Dedifferentiated amniotic fluid mesenchymal stem cell (primary cell): ENCODE measurements at regions not wholly inside any gene's neighbourhood (a gene's known extent, or its start where the extent isn't known, plus 50 kb on each side); places are given as distances from the start of the nearest gene placed in this dataset.
"Not testable (repeated sequence)": the region's sequence is repeated elsewhere in the genome, so short reads cannot be mapped to it uniquely, and the experiment has no call there.

Experiments used
- DNase-seq: peaks from one replicate; pipeline ENCODE4 v3.0.0-alpha.2; 2016; ENCODE audit errors: extremely low spot score

- DNase-seq, result no peak
Measured at GRCh38 chr6:40692337-40692736, 105.2 kb upstream of the LRFN2 start.

DNA sequence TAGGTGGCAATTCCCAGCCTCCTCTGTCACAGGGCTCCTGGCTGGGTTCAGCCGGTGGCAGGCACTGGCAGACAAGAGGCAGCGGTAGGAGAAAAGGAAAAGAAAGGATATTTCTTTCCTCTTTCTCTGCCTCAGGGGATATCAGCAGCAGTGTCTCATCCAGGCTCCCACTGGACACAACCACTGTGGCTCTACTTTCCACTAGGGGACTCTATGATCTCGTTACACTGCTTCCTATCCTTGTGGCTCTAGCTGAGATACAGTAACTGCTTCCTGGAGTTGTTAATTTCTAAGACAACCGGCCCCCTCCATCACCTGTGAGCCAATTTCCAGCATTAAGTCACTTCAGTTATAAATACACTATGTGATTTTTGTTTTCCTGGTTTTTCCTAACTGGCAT lies 102.0 kb upstream of the LRFN2 start:
- no peak for DNase-seq

DNA sequence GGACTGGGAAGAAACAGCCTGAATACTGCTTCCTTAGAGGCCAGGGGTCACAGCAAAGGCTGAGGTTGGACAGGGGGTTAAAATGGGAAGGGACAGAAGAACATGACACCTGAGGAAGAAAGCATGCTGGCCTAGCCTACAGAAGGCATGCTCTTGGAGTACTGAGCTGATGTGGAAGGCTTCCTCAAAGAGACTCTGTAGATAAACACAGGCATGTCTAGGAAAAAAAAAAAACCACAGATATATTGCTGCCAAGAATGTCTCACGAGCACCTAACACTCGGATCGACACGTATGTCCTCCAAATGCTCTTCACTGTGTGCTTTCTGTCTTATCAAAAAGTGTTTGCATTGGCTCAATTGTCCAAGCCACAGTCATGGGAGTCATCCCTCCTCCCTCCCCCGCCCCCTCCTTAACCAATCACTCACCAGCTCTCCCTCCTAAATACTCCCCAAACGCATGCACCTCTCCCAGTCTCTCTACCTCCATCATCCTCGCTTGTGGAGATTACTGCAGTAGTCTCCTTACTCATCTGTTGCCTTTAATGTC lies 101.1 kb upstream of the LRFN2 start:
- DNase-seq, result no peak

DNA sequence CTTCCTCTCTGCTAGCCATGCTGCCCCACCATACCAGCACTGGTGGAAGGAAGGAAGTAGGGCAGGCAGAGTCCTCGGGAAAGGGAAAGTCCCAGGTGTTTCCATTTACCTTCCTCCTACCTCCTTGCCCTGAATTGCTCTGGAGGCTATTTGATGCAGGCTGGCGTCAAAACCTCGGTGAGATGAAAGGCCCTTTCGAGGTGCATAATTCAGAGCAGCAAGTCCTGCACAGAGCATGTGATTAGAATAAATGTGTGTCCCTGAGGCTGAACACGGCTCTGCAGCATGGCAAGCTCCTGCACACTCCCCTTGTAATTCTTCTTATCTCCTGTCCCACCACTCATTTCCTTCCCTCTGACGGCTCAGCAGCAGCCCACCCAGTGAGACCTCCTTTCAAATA lies 98.7 kb upstream of the LRFN2 start:
- no peak for DNase-seq

- no peak for DNase-seq
Measured at GRCh38 chr6:40681622-40682021, 94.5 kb upstream of the LRFN2 start.

DNA sequence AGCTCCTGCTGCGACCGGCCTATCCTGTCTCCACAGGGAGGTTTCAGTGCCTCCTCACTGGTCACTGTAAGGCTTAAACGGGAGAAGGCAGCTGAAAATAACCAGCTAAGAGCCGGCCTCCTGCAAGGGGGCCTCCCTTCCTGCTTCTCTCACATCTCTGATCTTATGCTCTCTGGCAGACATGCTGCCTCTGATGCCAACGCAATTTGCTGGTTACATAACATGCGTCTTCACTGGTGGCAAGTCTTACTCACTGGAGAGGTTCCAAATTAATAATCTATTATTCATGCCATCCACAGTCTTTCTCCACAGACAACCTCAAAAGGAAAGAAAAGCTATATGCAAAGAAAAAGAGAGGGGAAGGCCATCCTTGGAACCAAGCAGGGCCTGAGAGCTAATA lies 91.8 kb upstream of the LRFN2 start:
- DNase-seq, result no peak

GRCh38 chr6:40674170-40674569 lies 87.0 kb upstream of the LRFN2 start:
- DNase-seq, result no peak

DNA sequence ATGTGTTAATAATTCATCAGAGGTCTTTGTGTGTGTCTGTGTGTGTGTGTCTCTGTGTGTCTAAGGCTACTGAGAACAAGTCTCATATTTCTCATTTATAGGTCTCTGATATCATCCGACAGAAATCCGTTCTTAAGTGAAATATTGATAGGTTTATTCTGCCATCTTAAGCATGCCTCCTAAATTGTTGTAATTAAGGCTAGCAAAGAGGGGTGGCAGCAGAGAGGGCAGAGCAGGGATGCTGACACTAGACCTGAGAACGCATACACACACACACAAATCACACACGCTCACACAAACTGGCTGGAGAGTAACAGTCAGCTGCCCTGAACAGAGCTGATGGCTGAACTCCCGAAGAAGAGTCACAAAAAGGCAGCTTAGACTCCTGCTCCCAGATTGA lies 84.9 kb upstream of the LRFN2 start:
- no peak for DNase-seq

DNA sequence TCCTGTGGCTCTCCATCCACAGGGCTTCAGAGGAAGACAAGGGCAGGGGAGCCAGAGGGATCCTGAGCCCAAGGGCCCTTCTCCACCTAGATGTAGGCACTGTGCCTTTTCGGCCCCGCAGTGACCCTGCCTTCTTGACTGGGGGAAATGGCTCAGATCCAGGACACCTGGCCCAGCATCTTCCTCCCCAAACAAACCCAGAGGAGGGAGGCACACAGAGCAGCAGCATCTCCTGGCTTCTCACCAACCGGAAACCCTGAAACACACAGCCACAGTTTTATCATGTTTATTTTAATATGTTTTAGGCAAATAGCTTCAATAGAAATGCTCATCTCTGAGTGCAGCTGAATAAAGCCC lies 84.5 kb upstream of the LRFN2 start:
- no peak for DNase-seq

DNA sequence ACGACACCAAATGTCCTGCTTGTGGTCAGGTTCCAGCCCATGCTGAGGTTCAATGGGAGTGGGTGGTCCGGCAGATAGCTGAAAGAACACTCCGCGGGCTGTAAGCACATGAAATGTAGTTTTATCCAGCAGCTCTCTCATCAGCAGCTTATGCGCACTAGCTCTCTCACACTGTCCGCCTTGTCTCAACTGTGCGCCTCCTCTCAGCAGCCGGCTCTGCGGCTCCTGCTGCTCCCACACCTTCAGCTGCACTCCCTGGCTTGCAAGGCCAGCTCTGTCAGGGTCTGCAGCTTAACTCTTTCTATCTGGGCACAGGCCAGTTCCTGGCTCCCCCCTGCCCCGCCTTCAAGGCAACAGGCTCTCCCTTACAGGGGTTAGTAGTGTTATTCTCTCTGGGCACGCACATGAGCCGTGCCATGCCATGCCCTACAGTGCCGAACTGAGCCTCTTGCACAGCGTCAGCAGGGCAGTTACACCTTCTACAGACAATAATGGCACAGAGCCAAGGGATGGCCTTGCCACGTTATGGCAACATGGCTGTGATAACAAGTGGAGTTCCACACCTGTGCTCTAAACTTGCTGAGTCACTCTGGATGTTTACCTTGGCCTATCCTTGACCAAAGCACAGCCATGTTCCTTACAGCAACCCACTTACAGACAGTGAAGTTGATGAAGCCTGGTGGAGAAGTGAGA lies 84.0 kb upstream of the LRFN2 start:
- DNase-seq, result no peak

DNA sequence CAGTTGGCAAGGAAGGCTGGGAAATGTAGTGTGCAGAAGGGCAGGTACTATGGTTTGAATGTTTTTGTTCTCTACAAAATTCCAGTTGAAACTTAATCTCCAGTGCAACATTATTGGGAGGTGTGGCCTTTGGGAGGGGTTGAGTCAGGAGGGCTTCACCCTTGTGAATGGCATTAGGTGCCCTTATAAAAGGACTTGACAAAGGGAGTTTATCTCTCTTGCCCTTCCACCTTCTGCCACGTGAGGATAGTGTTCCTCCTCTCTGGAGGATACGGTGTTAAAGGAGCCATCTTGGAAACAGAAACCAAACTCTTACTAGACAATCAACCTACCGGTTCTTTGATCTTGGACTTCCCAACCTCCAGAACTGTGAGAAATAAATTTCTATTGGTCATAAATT lies 82.2 kb upstream of the LRFN2 start:
- no peak for DNase-seq

DNA sequence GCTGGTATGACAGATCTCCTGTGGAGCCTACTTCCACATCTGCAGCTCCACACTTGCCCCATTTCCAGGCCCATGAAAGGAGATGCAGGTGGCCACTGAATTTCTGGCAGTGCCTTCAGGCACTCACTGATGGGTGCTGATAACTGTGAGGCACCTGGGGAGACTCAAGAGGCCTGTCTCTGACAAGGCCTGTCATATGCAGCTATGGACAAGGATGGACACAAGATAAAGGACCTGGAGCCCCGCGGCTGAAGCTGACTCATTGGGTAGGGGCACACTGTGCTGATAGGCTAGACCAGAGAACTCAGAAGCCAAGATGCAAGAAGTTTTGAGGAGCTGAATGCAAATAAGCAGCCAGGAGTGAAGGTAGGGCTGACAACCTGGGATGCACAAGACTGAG lies 81.0 kb upstream of the LRFN2 start:
- DNase-seq, result no peak

GRCh38 chr6:40666530-40666929 lies 79.4 kb upstream of the LRFN2 start:
- no peak for DNase-seq

GRCh38 chr6:40661726-40662125 lies 74.6 kb upstream of the LRFN2 start:
- DNase-seq, result no peak

- not testable (repeated sequence) for DNase-seq
Measured at GRCh38 chr6:40656772-40657171, 69.6 kb upstream of the LRFN2 start.

DNA sequence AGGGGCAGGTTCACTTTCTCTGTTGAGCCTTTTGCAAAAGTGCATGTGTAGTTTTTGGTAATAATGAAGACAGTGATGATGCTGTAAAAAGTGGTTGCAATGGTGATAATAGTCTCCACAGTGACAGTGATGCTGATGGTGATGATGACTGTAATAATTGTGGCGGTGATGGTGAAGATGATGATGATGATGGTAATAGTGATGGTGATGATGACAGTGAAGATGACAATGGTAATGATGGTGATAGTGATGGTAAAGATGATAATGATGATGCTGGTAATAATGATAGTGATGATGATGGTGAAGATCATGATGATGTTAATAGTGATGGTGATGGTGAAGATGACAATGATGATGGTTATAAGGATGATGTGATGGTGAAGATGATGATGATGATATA lies 67.7 kb upstream of the LRFN2 start:
- DNase-seq, result no peak

DNA sequence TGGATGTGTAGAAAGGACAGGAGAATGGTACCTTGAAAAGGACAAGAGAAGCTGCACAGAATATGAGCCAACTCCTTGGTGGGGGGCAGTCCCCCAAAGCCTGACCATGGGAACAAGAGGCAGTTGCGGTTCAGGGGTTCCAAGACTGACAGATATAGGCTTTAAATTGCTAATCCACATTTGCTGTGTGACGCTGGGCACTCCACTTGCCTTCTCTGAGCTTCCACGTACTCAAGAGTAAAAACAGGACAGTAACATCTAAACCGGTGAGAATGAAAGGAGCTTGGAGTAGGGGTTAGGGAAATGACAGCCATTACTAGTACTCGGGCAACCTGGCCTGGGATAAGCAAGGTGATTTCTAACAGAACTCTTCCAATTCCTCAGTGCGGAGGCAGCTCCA lies 57.9 kb upstream of the LRFN2 start:
- no peak for DNase-seq

DNA sequence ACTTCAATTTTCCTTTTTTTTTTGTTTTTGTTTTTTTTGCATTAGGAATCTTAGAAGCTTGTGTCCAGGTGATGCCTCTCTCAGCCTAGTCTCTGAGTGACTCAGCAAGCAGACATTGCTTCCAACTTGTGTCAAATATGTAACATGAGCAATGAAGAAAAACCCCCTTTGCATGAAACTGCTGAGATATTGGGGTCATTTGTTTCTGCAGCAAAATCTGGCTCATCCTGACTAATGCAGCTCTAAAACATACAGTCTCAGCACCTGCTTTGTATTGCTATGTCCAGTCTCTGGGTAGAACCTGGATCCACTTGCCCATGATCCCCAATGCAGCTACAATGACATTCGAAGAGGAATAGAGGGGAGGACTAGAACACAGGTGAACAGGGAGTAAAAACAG lies 55.7 kb upstream of the LRFN2 start:
- no peak for DNase-seq

DNA sequence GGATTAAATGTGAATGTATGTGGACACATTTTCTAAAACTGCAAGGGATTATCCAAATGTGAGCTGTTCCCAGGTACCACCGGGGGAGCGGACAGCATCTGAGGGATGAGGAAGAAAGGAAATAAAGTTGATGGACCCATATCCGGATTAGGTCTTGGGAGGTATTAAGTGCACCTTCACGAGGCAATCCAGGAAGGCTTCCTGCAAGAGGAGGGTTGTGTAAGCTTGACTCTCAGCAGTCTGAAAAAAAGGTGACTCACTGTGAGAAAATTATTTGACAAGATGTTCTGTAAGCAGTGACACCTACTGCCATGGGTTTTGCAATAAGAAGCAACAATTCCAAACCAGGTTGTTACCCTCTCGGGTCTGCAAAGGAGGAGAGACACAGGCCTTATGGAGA lies 55.0 kb upstream of the LRFN2 start:
- DNase-seq, result no peak

DNA sequence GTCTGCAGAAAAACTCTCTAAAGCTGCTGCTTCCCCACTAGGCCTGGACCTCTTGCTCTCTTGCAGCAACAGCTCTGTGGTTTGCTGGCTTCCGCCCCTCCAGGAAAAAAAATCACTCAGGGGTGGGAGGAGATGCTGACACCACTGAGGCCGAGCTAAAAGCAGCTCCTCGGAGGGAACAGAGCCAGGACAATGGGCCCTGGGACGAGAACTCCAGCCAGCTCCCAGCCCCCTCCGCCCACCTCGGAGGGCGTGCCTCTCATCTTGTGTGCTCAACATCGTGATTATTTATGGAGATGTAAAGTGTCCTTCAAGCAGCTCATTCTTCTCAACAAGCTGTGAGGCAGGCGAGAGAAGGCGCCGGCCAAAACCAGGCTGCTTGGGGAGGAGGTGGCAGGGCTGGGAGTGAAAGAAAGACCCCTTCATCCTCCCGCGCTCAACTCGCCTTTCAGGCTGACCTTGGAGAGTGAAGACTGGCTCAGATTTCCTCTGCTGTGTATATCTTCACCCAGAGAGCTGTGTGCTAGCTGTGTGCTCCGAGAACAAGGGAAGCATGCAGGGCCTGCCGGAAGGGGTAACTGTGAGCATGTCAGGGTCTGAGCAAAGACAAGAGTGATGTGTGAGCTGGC lies 53.5 kb upstream of the LRFN2 start:
- DNase-seq, result no peak
